NOMO-1 treated with DMSO at 0.1 percent for 48 hours (cell line): ENCODE measurements at regions not wholly inside any gene's neighbourhood (a gene's known extent, or its start where the extent isn't known, plus 50 kb on each side); places are given as distances from the start of the nearest gene placed in this dataset.
"Not testable (repeated sequence)": the region's sequence is repeated elsewhere in the genome, so short reads cannot be mapped to it uniquely, and the experiment has no call there.

Source experiments
- DNase-seq: peaks from one replicate; lab custom pipeline; 2025; ENCODE audit not compliant: unreplicated experiment; lab: John Stamatoyannopoulos, UW

- peak; percentile 54 for DNase-seq
Measured at GRCh38 chr18:22563164-22563583, 145.5 kb upstream of the CTAGE1 start.

DNA sequence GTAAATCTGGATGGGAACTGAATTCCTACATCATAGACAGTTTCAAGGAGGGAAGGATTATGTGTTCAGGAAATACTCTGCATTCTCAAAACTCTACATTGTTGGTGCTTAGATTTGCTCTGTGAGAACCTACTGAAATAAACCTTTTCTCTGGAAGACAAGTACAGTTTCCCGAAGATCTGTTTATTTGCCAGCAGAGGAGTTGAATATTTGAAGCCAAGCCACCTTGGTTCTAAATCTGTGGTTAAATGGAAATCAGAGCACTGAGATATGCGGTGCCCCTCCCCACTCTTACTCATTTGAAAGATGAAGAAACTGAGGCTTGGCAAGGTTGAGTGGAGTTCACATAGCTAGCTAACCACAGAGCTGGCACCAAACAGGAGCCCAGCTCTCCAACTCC lies 146.3 kb upstream of the CTAGE1 start:
- DNase-seq: no peak

DNA sequence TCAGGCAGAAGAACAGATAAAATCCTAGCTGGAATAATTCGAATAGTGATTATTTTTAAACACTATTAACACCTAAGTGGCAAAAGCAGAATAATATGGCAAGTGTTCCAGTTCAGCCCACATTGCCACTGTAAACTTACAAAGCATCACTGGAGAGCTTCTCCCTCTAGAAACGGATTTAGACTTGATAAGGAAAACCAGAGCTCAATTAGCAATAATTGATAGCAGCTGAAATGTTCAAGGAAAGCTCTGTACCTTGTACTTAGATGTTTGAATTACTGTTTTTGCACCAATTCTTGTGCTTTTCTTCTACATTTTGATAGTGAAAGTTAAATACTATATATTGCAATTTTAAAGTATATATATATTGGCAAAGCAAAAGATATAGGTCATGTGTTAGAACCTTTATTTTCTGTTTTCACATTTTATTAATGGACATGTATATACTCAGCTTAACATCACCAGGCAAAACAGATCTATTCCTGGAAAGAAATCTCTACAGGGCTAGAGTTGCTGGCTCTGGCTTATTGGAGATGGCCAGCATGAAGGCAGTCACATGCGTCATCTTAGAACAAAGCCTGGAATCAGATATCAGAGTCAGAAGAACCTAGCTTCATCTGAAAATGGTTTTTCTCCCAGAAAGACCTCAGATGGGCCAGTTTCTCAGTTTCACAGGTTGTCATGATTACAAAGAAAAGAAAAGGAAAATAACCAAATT lies 149.1 kb upstream of the CTAGE1 start:
- DNase-seq: no peak

GRCh38 chr18:22567794-22568193 lies 150.1 kb upstream of the CTAGE1 start:
- DNase-seq: no peak

DNA sequence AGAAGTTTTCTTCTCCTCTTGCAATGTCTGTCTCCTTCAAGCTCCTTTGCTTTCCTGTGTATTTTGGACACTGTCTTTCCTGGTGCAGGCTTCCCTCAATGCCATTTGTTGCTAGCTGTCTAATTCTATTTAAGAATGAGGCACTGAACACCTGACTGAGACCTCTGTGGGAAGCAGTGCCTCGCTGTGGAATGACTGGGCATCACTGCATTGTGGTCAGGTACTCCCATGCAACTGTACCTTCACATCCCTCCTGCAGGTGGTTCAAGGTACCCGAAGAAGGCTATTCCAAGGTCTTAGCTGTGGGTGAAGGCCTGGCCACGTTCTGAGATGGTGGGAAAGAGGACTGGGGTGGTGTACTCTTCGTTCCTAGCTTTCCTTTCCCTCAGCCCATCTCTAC lies 152.8 kb upstream of the CTAGE1 start:
- DNase-seq: no peak

GRCh38 chr18:22572341-22572740 lies 154.6 kb upstream of the CTAGE1 start:
- DNase-seq: no peak

GRCh38 chr18:22579271-22579670 lies 161.6 kb upstream of the CTAGE1 start:
- DNase-seq: no peak

DNA sequence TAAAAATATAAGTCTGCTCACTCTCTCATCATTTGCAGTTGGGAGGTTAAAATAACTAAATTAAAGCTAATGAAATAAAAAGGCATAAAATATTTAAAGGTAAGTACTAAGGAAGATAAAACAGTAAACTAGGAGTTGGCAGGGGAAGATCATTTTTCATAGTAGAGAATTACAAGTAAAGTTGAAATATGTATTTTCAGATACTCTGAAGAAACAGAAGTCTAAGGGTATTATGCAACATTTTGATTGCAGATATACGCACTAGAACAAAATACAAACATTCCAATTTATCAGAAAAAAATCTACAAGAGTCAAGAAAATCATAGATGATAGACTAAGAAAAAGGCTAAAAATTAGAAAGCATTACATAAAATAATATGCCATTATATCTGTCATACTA lies 167.6 kb upstream of the CTAGE1 start:
- DNase-seq: peak; percentile 6

GRCh38 chr18:22585821-22586220 lies 168.1 kb upstream of the CTAGE1 start:
- DNase-seq: no peak

DNA sequence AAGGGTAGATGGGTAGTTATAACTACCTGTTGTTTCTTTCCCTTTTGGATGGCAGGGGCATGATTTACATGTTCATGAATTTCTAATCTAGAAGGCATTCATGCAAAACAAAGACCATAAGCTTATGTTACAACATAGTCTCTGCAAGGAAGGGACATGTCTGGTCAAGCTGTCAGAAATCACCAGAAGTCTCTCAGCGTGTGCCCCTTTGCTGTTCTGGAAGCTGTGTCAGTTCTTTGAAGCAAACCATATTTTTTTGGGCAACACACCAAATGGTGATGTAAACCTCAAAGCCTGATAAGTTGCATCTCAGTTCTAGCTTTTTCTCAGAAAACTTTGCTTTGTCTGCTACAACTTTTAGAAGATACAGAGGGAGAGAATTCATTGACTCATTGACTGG lies 173.5 kb upstream of the CTAGE1 start:
- DNase-seq: no peak

GRCh38 chr18:22594155-22594690 lies 176.5 kb upstream of the CTAGE1 start:
- peak; percentile 14 for DNase-seq

GRCh38 chr18:22601481-22601880 lies 183.8 kb upstream of the CTAGE1 start:
- no peak for DNase-seq

DNA sequence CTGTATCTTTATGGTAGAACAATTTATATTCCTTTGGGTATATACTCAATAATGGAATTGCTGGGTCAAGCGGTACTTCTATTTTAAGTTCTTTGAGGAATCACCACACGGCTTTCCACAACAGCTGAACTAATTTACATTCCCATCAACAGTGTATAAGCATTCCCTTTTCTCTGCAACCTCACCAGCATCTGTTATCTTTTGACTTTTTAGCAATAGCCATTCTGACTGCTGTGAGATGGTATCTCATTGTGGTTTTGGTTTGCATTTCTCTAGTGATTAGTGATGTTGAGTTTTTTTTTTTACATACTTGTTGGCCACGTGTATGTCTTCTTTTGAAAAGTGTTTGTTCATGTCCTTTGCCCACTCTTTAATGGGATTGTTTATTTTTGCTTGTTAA lies 184.7 kb upstream of the CTAGE1 start:
- DNase-seq: not testable (repeated sequence)

GRCh38 chr18:22603902-22604301 lies 186.2 kb upstream of the CTAGE1 start:
- no peak for DNase-seq

DNA sequence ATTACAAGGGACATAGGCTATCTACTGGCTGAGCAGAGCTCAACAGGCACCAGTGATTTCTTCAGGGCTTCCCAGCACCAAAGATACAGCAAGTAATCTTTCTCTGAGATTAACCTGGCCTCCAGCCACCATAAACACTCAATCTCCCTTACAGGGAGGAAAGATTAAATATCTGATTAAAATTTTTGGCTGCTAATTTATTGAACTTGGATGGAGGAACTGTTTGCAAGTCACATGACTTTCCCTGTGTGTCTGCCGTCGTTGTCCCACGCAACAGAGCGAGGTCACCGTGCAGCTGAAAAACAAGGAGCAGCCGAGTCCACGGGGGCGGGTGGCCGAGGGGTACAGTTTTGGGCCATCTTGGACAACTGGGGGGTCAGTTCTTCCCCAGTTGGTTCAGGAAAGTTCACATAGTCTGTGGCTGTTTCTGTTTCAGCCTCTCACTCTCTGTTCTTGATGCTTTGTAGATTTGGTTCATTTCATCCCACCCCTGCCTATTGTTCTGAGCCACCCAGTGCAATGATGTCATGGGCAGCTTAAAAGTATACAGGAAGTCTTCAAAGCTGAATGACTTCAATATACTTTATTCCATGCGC lies 186.8 kb upstream of the CTAGE1 start:
- no peak for DNase-seq

- DNase-seq: no peak
Measured at GRCh38 chr18:22604986-22605421, 187.3 kb upstream of the CTAGE1 start.

- no peak for DNase-seq
Measured at GRCh38 chr18:22605736-22606135, 188.0 kb upstream of the CTAGE1 start.

DNA sequence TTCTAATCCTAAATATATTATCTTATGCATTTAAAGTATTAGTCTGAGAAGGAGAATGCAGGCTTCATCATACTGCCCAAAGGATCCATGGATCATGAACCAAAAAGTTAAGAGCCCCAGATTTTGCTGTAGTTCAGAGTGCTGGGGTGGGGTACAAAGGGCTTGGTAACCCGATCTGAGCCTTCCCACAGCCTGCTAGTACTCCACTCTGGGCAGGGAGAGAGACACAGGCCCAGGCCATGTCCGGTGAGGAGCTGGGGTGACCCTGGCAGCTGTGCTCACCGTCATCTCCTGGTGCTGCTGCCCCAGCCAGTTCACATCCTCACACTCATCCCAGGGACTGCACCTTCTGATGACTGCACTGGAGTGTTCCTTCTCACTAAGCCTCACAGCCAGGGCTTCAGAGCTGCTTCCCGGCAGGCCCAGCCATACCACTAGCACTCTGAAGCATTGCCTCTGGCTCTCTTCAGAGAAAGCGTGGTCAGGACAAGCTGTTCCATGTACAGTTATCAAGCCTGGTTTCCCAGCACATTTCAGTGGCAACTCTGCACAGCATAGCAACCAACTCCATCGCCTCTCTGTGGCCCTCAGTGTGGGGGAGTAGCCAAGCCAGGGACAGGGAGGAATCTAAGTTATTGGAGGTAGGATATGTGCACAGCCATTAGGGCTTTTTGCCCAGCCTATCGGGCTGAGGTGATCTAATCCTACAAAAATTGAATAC lies 189.0 kb upstream of the CTAGE1 start:
- DNase-seq: no peak

DNA sequence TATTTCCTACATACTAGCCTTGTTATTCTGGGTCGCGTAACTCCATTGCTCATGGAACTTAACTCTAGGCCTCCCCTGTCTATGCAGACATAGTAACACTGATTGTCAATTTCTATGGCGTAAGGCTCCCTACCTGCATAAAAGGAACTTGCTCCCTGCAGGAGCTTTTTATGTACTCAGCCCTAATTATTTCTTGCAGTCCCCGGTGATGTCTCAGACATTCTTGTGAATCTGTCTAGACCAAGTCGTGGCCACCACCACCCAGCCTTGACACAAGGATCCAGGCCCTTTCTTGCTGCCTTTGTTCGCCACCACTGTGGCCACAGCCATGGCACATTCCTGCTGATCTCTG lies 189.5 kb upstream of the CTAGE1 start:
- DNase-seq: no peak

GRCh38 chr18:22608847-22609246 lies 191.1 kb upstream of the CTAGE1 start:
- no peak for DNase-seq

GRCh38 chr18:22609642-22610041 lies 191.9 kb upstream of the CTAGE1 start:
- no peak for DNase-seq

- no peak for DNase-seq
Measured at GRCh38 chr18:22613058-22613690, 195.5 kb upstream of the CTAGE1 start.
